PC-3 (cell line): ENCODE measurements at regions not wholly inside any gene's neighbourhood (a gene's known extent, or its start where the extent isn't known, plus 50 kb on each side); places are given as distances from the start of the nearest gene placed in this dataset.

Experiments used
- EZH2phosphoT487 ChIP-seq: fragments of 300-600 bp; sonication (generic); IDR thresholded peaks from 2 replicates; pipeline ENCODE4 v1.6.1; 2018; ENCODE audit warnings: mild to moderate bottlenecking, antibody characterized with exemption, low read length, borderline replicate concordance
- TF ChIP-seq, protein P1 (sequence below): fragments of 300-600 bp; sonication (generic); conservative IDR thresholded peaks from 2 replicates; pipeline ENCODE4 v1.5.1; 2017; ENCODE audit warnings: antibody characterized with exemption, low read depth, mild to moderate bottlenecking, low read length

DNA sequence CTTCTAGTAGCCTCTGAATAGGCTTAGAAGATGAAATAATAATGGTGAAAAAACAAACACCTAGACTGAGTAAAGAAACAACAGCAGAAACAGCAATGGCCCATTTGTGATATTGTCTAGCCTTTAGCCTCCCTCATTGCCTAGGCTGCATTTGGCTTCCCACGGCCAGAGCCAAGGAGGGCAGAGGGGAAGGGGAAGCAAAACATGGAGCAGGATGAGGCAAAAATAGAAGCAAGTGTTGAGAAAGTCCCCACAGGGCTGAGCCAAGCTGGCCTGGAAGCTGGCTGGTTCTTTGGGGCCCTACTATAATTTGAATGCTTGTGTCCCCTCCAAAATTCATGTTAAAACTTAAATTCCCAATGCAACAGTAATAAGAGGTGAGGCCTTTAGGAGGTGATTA is 60.2 kb upstream of the KSR1 start:
- TF ChIP-seq, protein P1, sequence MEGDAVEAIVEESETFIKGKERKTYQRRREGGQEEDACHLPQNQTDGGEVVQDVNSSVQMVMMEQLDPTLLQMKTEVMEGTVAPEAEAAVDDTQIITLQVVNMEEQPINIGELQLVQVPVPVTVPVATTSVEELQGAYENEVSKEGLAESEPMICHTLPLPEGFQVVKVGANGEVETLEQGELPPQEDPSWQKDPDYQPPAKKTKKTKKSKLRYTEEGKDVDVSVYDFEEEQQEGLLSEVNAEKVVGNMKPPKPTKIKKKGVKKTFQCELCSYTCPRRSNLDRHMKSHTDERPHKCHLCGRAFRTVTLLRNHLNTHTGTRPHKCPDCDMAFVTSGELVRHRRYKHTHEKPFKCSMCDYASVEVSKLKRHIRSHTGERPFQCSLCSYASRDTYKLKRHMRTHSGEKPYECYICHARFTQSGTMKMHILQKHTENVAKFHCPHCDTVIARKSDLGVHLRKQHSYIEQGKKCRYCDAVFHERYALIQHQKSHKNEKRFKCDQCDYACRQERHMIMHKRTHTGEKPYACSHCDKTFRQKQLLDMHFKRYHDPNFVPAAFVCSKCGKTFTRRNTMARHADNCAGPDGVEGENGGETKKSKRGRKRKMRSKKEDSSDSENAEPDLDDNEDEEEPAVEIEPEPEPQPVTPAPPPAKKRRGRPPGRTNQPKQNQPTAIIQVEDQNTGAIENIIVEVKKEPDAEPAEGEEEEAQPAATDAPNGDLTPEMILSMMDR: no peak
- TF ChIP-seq EZH2phosphoT487: no peak
